ENCODE measurements at regions not wholly inside any gene's neighbourhood (a gene's known extent, or its start where the extent isn't known, plus 50 kb on each side); places are given as distances from the start of the nearest gene placed in this dataset.

- no peak for DNase-seq
Observed at GRCh38 chr2:16122556-16122955, 182.2 kb downstream of the MYCN start.

GRCh38 chr2:16121986-16122390, 181.6 kb downstream of the MYCN start:
- DNase-seq, result no peak

GRCh38 chr2:16121231-16121985, 181.1 kb downstream of the MYCN start:
- no peak for DNase-seq

GRCh38 chr2:16120591-16121180, 180.3 kb downstream of the MYCN start:
- DNase-seq, result no peak

- no peak for DNase-seq
Observed at GRCh38 chr2:16119741-16120140, 179.4 kb downstream of the MYCN start.

- no peak for DNase-seq
Observed at GRCh38 chr2:16118611-16119590, 178.6 kb downstream of the MYCN start.

GRCh38 chr2:16117791-16118610, 177.7 kb downstream of the MYCN start:
- DNase-seq, result no peak

GRCh38 chr2:16117021-16117700, 176.8 kb downstream of the MYCN start:
- no peak for DNase-seq

GRCh38 chr2:16115881-16116830, 175.8 kb downstream of the MYCN start:
- DNase-seq, result no peak

- DNase-seq, result no peak
Observed at GRCh38 chr2:16115291-16115690, 174.9 kb downstream of the MYCN start.

- DNase-seq, result no peak
Observed at GRCh38 chr2:16114836-16115235, 174.5 kb downstream of the MYCN start.

- DNase-seq, result peak; percentile 17
Observed at GRCh38 chr2:16114070-16114469, 173.7 kb downstream of the MYCN start.

- no peak for DNase-seq
Observed at GRCh38 chr2:16113568-16113967, 173.2 kb downstream of the MYCN start.

- DNase-seq, result no peak
Observed at GRCh38 chr2:16112972-16113560, 172.7 kb downstream of the MYCN start.

GRCh38 chr2:16112251-16112971, 172.1 kb downstream of the MYCN start:
- no peak for DNase-seq

GRCh38 chr2:16111838-16112210, 171.5 kb downstream of the MYCN start:
- DNase-seq, result no peak

GRCh38 chr2:16109821-16110310, 169.5 kb downstream of the MYCN start:
- no peak for DNase-seq

GRCh38 chr2:16109368-16109820, 169.0 kb downstream of the MYCN start:
- no peak for DNase-seq
